Prostate gland (tissue), 2 donors: ENCODE measurements at regions not wholly inside any gene's neighbourhood (a gene's known extent, or its start where the extent isn't known, plus 50 kb on each side); places are given as distances from the start of the nearest gene placed in this dataset.

ENCODE experiments used
- CTCF ChIP-seq, 4 experiments: fragments of 200-600 bp in 2 of 4; fragments of 450-650 bp in 2 of 4; sonication (generic) in 2 of 4; IDR thresholded peaks; 1 replicate in 3 of 4; 2 replicates in 1 of 4; pipeline ENCODE4 v1.5.1; 2016 to 2019; ENCODE audit warnings: antibody characterized with exemption in 4 of 4, mild to moderate bottlenecking in 2 of 4, moderate library complexity in 2 of 4
- POLR2AphosphoS5 ChIP-seq: sonication (generic); formaldehyde crosslinking; IDR thresholded peaks from one replicate; pipeline ENCODE4 v1.6.1; 2017; ENCODE audit warnings: antibody characterized with exemption

GRCh38 chr13:61215116-61215515 lies 200.5 kb downstream of the PCDH20 start:
- TF ChIP-seq CTCF (IDR thresholded peaks at IDR 0.05), result no peak
- TF ChIP-seq POLR2AphosphoS5, result no peak
